GM23248 (cell line): ENCODE measurements at regions not wholly inside any gene's neighbourhood (a gene's known extent, or its start where the extent isn't known, plus 50 kb on each side); places are given as distances from the start of the nearest gene placed in this dataset.

Source experiments
- DNase-seq: peaks from one replicate; pipeline ENCODE4 v3.0.0-alpha.2; 2015
- H2AFZ ChIP-seq: fragments of 200-600 bp; sonication (generic); 2 replicates; pipeline ENCODE4 v1.6.1; 2016; ENCODE audit warnings: antibody characterized with exemption
- H3F3A ChIP-seq: fragments of 200-600 bp; sonication (generic); 2 replicates; pipeline ENCODE4 v1.6.1; 2016; ENCODE audit warnings: mild to moderate bottlenecking, antibody characterized with exemption, mixed run types; ENCODE audit not compliant: insufficient read depth
- H3K27ac ChIP-seq: fragments of 200-600 bp; sonication (generic); 2 replicates; pipeline ENCODE4 v1.5.1; 2016; ENCODE audit warnings: mild to moderate bottlenecking
- H3K27me3 ChIP-seq: fragments of 200-600 bp; sonication (generic); replicated peaks from 2 replicates; pipeline ENCODE4 v1.6.1; 2016; ENCODE audit warnings: mild to moderate bottlenecking; ENCODE audit not compliant: insufficient read depth
- H3K36me3 ChIP-seq: fragments of 200-600 bp; sonication (generic); 2 replicates; pipeline ENCODE4 v1.6.1; 2016; ENCODE audit warnings: low read depth, mild to moderate bottlenecking
- H3K4me1 ChIP-seq: fragments of 200-600 bp; sonication (generic); 2 replicates; pipeline ENCODE4 v1.6.1; 2016; ENCODE audit warnings: mild to moderate bottlenecking; ENCODE audit not compliant: insufficient read depth
- H3K4me2 ChIP-seq: fragments of 200-600 bp; sonication (generic); one replicate; pipeline ENCODE4 v1.6.1; 2016; ENCODE audit warnings: mild to moderate bottlenecking; ENCODE audit not compliant: unreplicated experiment
- H3K4me3 ChIP-seq: fragments of 200-600 bp; sonication (generic); 2 replicates; pipeline ENCODE4 v1.5.1; 2016; ENCODE audit warnings: mild to moderate bottlenecking
- H3K79me2 ChIP-seq: fragments of 200-600 bp; sonication (generic); 2 replicates; pipeline ENCODE4 v1.6.1; 2016; ENCODE audit warnings: mild to moderate bottlenecking; ENCODE audit not compliant: insufficient read depth
- H3K9ac ChIP-seq: fragments of 200-600 bp; sonication (generic); 2 replicates; pipeline ENCODE4 v1.6.1; 2016; ENCODE audit warnings: mild to moderate bottlenecking
- H3K9me2 ChIP-seq: fragments of 200-600 bp; sonication (generic); 2 replicates; pipeline ENCODE4 v1.6.1; 2016; ENCODE audit warnings: mixed run types, mild to moderate bottlenecking, moderate library complexity; ENCODE audit not compliant: insufficient read depth
- H3K9me3 ChIP-seq: fragments of 200-600 bp; sonication (generic); one replicate; pipeline ENCODE4 v1.6.1; 2017; ENCODE audit warnings: low read depth
- H4K20me1 ChIP-seq: fragments of 200-600 bp; sonication (generic); 2 replicates; pipeline ENCODE4 v1.6.0; 2016; ENCODE audit not compliant: insufficient read depth
- EZH2 ChIP-seq: fragments of 200-600 bp; sonication (generic); IDR thresholded peaks from 2 replicates; pipeline ENCODE4 v1.6.1; 2018; ENCODE audit warnings: antibody characterized with exemption, mild to moderate bottlenecking; ENCODE audit not compliant: insufficient read depth, poor library complexity, severe bottlenecking
- EZH2phosphoT487 ChIP-seq: fragments of 200-600 bp; sonication (generic); IDR thresholded peaks from 2 replicates; pipeline ENCODE4 v1.6.1; 2018; ENCODE audit warnings: antibody characterized with exemption, moderate library complexity, mild to moderate bottlenecking, low read depth; ENCODE audit not compliant: insufficient read depth
- WGBS, 2 experiments: methylation state at CpG; one replicate each; pipeline ENCODE4 v1.1.6; 2015 to 2017; ENCODE audit warnings: low lambda C conversion rate in 2 of 2, low coverage in 1 of 2; ENCODE audit errors: missing lambda C conversion rate in 2 of 2; 5-methylcytosine and 5-hydroxymethylcytosine counted together
- in situ Hi-C: fragments of 300-500 bp; cut with MboI; formaldehyde crosslinking; loops from 2 replicates; pipeline ENCODE4 v1.15.0; 2020

- Histone ChIP-seq H3K4me3 (no peak overlapping the region), H3F3A (peaks cover 12% of the 10 kb centered on the region; the same call in 1 of the 2 replicates), H3K4me1 (peaks cover 22% of the 10 kb centered on the region), H3K27me3 (no peaks in the 10 kb centered on the region), H3K9me2 (no peaks in the 10 kb centered on the region), H3K4me2 (no peak overlapping the region), H3K9ac (no peak overlapping the region), H2AFZ (no peak overlapping the region), H3K79me2 (no peaks in the 10 kb centered on the region), H4K20me1 (no peaks in the 10 kb centered on the region), H3K27ac (no peak overlapping the region), H3K36me3 (no peaks in the 10 kb centered on the region), H3K9me3 (no peaks in the 10 kb centered on the region)
- TF ChIP-seq EZH2 (no peak), EZH2phosphoT487 (no peak)
- 51 to 65% methylated on average over 4 of the region's 4 CpGs for WGBS, 2 experiments
- DNase-seq: no peak
- in situ Hi-C loops: no loop called here
These were observed 113.9 kb upstream of the PRSS58 start for GRCh38 chr7:142371586-142372377.

- no peaks in the 10 kb centered on the region for H4K20me1 ChIP-seq
- no peaks in the 10 kb centered on the region for H3K4me1 ChIP-seq
- H3K79me2 ChIP-seq: no peaks in the 10 kb centered on the region
- H3K9me2 ChIP-seq: no peaks in the 10 kb centered on the region
- in situ Hi-C loops: no loop called here
- H3K9me3 ChIP-seq: no peaks in the 10 kb centered on the region
- no peak overlapping the region for H2AFZ ChIP-seq
- TF ChIP-seq EZH2phosphoT487: no peak
- TF ChIP-seq EZH2: no peak
- no peak overlapping the region for H3K9ac ChIP-seq
- H3F3A ChIP-seq: no peaks in the 10 kb centered on the region
- no peaks in the 10 kb centered on the region for H3K27me3 ChIP-seq
- no peaks in the 10 kb centered on the region for H3K36me3 ChIP-seq
- H3K4me3 ChIP-seq: no peak overlapping the region
- WGBS, 2 experiments: 27 to 30% methylated on average over 2 of the region's 2 CpGs
- no peak for DNase-seq
- H3K27ac ChIP-seq: no peak overlapping the region
- H3K4me2 ChIP-seq: no peak overlapping the region
These were observed 107.6 kb upstream of the PRSS58 start for GRCh38 chr7:142365410-142365842.

- H3K9ac ChIP-seq: no peak overlapping the region
- no peak overlapping the region for H3K4me2 ChIP-seq
- no peak for DNase-seq
- no peaks in the 10 kb centered on the region for H3K9me2 ChIP-seq
- no peak overlapping the region for H3K27ac ChIP-seq
- H3K4me3 ChIP-seq: no peak overlapping the region
- TF ChIP-seq EZH2 (no peak), EZH2phosphoT487 (no peak)
- in situ Hi-C loops: no loop called here
- H4K20me1 ChIP-seq: no peaks in the 10 kb centered on the region
- H3F3A ChIP-seq: no peaks in the 10 kb centered on the region
- H3K79me2 ChIP-seq: no peaks in the 10 kb centered on the region
- H3K36me3 ChIP-seq: no peaks in the 10 kb centered on the region
- H2AFZ ChIP-seq: no peak overlapping the region
- H3K27me3 ChIP-seq: no peaks in the 10 kb centered on the region
- no peaks in the 10 kb centered on the region for H3K4me1 ChIP-seq
- WGBS, 2 experiments: 13 to 21% methylated on average over 1 of the region's 1 CpG
- no peaks in the 10 kb centered on the region for H3K9me3 ChIP-seq
These were observed 106.7 kb upstream of the PRSS58 start for GRCh38 chr7:142364551-142364950.

DNA sequence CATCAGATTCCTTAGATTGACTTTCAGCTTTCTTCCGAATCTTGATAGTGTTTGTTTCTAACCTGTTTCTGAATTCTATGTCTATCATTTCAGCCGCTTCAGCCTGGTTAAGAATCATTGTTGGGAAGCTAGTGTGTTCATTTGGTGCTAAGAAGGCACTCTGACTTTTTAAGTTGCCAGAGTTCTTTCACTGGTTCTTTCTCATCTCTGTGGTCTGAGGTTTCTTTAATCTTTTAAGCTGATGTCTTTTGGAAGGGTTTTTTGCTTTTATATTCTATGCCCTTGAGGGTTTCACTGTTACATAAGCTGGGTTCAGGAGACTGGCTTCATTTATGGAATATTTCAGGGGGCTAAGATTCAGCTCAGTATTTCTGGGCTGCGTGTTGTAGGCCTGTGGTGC is 104.5 kb upstream of the PRSS58 start:
- no peak for TF ChIP-seq EZH2
- no peak for TF ChIP-seq EZH2phosphoT487
- H3K79me2 ChIP-seq: no peaks in the 10 kb centered on the region
- no peaks in the 10 kb centered on the region for H3K9me3 ChIP-seq
- no peak overlapping the region for H3K9ac ChIP-seq
- no peaks in the 10 kb centered on the region for H4K20me1 ChIP-seq
- 41 to 52% methylated on average over 3 of the region's 3 CpGs for WGBS, 2 experiments
- H3K36me3 ChIP-seq: no peaks in the 10 kb centered on the region
- H3K9me2 ChIP-seq: no peaks in the 10 kb centered on the region
- DNase-seq: no peak
- in situ Hi-C loops: no loop called here
- no peak overlapping the region for H3K4me3 ChIP-seq
- H3K4me2 ChIP-seq: no peak overlapping the region
- H2AFZ ChIP-seq: no peak overlapping the region
- H3K4me1 ChIP-seq: no peaks in the 10 kb centered on the region
- no peaks in the 10 kb centered on the region for H3F3A ChIP-seq
- no peaks in the 10 kb centered on the region for H3K27me3 ChIP-seq
- H3K27ac ChIP-seq: no peak overlapping the region
